ENCODE measurements at regions not wholly inside any gene's neighbourhood (a gene's known extent, or its start where the extent isn't known, plus 50 kb on each side); places are given as distances from the start of the nearest gene placed in this dataset.

GRCh38 chr10:10545771-10546170 is 471.9 kb upstream of the CELF2 start:
- TF ChIP-seq POLR2A (IDR thresholded peaks at IDR 0.05; ENCODE audit: low read depth, low read length) (no peak), TAF1 (IDR thresholded peaks at IDR 0.05; ENCODE audit: borderline replicate concordance, low read depth, low read length) (no peak), POLR2AphosphoS5 (IDR thresholded peaks at IDR 0.05; ENCODE audit: low read depth, low read length) (no peak)
